ENCODE measurements at regions not wholly inside any gene's neighbourhood (a gene's known extent, or its start where the extent isn't known, plus 50 kb on each side); places are given as distances from the start of the nearest gene placed in this dataset.

GRCh38 chr12:116636608-116637519, 77.7 kb downstream of the MAP1LC3B2 start:
- no peak for DNase-seq
- no peaks in the 10 kb centered on the region for H3K27me3 ChIP-seq
- TF ChIP-seq, protein P1, sequence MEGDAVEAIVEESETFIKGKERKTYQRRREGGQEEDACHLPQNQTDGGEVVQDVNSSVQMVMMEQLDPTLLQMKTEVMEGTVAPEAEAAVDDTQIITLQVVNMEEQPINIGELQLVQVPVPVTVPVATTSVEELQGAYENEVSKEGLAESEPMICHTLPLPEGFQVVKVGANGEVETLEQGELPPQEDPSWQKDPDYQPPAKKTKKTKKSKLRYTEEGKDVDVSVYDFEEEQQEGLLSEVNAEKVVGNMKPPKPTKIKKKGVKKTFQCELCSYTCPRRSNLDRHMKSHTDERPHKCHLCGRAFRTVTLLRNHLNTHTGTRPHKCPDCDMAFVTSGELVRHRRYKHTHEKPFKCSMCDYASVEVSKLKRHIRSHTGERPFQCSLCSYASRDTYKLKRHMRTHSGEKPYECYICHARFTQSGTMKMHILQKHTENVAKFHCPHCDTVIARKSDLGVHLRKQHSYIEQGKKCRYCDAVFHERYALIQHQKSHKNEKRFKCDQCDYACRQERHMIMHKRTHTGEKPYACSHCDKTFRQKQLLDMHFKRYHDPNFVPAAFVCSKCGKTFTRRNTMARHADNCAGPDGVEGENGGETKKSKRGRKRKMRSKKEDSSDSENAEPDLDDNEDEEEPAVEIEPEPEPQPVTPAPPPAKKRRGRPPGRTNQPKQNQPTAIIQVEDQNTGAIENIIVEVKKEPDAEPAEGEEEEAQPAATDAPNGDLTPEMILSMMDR (IDR thresholded peaks at IDR 0.05): no peak

DNA sequence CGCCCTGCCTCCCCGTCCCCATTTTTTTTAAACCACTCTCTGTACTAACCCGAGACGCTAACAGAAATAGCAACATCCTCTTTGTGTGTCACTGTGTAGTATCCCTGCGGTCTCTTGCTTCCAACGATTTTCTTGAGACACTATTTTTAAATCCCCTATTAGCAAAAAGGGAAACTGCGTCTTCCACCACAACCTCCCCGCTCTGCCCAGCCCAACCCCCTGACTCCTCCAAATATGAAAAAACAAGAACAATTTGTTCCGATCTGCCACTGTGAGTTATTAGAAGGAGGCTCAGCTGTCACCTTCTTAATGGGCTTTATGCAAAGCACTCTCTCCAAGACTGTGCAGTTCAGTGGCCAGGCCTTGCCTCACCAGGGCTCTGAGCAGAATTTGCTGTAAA, 76.3 kb downstream of the MAP1LC3B2 start:
- H3K9ac ChIP-seq (ENCODE audit: low read depth in 2 of 2, low read length in 2 of 2): no peak overlapping the region
- H3K4me3 ChIP-seq: no peak overlapping the region
- H3K27ac ChIP-seq: no peak overlapping the region
- no peaks in the 10 kb centered on the region for H3K36me3 ChIP-seq
- H3K9me3 ChIP-seq: no peaks in the 10 kb centered on the region
- DNase-seq: no peak
- intact Hi-C loops (cut with DNase I): no loop called here
- TF ChIP-seq, protein P1 (IDR thresholded peaks at IDR 0.05): no peak
- H3K4me1 ChIP-seq: no peaks in the 10 kb centered on the region
- no peaks in the 10 kb centered on the region for H3K27me3 ChIP-seq

More at GRCh38 chr12:116636608-116637519, 77.7 kb downstream of the MAP1LC3B2 start:
- Histone ChIP-seq H3K27ac (no peak overlapping the region), H3K9me3 (no peaks in the 10 kb centered on the region), H3K36me3 (no peaks in the 10 kb centered on the region), H3K4me3 (no peak overlapping the region), H3K4me1 (no peaks in the 10 kb centered on the region), H3K9ac (ENCODE audit: low read depth in 2 of 2, low read length in 2 of 2) (no peak overlapping the region)
- intact Hi-C loops (cut with DNase I): no loop called here

DNA sequence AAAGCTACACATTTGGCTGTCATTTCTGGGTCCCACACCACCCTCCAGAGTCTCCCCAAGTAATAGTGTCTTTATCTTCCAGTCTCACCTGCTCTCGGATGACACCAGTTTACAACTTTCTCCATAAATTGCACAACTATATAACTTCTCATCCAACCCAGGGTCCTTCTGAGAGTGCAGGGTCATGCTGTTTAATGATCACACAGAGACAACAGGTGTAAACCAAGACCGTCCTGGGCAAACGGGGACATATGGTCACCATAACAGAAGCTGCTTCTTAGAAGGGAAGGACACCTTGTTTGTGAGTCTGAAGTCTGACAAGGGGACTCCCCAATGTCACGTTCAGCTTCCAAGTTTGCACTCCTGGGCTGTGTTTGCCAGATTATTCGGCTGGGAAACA, 74.3 kb downstream of the MAP1LC3B2 start:
- Histone ChIP-seq H3K36me3 (no peaks in the 10 kb centered on the region), H3K9ac (ENCODE audit: low read depth in 2 of 2, low read length in 2 of 2) (no peak overlapping the region), H3K4me1 (no peaks in the 10 kb centered on the region), H3K4me3 (no peak overlapping the region), H3K27me3 (no peaks in the 10 kb centered on the region), H3K27ac (no peak overlapping the region), H3K9me3 (no peaks in the 10 kb centered on the region)
- no peak for DNase-seq
- TF ChIP-seq, protein P1 (IDR thresholded peaks at IDR 0.05): no peak
- intact Hi-C loops (cut with DNase I): no loop called here

- no peak for DNase-seq
- H3K4me1 ChIP-seq: no peaks in the 10 kb centered on the region
- H3K36me3 ChIP-seq: no peaks in the 10 kb centered on the region
- intact Hi-C loops (cut with DNase I): no loop called here
- no peak overlapping the region for H3K4me3 ChIP-seq
- no peak overlapping the region for H3K9ac ChIP-seq (ENCODE audit: low read depth in 2 of 2, low read length in 2 of 2)
- TF ChIP-seq, protein P1 (IDR thresholded peaks at IDR 0.05): no peak
- no peak overlapping the region for H3K27ac ChIP-seq
- H3K27me3 ChIP-seq: no peaks in the 10 kb centered on the region
- H3K9me3 ChIP-seq: no peaks in the 10 kb centered on the region
These were observed 72.4 kb downstream of the MAP1LC3B2 start for GRCh38 chr12:116631619-116632018.

DNA sequence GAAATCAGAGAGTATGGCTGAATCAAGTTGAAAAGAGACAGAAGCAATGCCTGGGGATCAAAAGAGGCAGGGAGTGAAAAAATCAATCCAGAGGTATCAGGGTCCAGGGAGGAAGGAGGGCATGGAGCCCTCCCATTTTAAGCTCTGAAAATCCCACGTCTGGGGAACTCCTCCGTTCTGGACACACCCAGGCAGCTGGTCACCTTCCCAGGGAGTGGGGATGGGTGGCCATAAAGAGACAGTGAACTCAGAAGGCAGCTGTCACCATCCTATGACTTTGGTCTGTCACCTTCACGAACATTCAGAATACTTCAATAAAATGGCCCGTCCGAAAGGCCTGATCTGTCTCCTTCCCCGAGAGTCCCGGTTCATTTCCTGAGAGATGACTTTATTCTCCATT, 71.6 kb downstream of the MAP1LC3B2 start:
- H3K9ac ChIP-seq (ENCODE audit: low read depth in 2 of 2, low read length in 2 of 2): no peak overlapping the region
- intact Hi-C loops (cut with DNase I): no loop called here

More for the DNA sequence above, 71.6 kb downstream of the MAP1LC3B2 start:
- Histone ChIP-seq H3K4me3 (no peak overlapping the region), H3K4me1 (no peaks in the 10 kb centered on the region), H3K9me3 (no peaks in the 10 kb centered on the region), H3K27ac (no peak overlapping the region), H3K36me3 (no peaks in the 10 kb centered on the region), H3K27me3 (no peaks in the 10 kb centered on the region)
- peak; percentile 52 for DNase-seq
- TF ChIP-seq, protein P1 (IDR thresholded peaks at IDR 0.05): no peak
